Pancreas (tissue), 10 donors: ENCODE measurements at regions not wholly inside any gene's neighbourhood (a gene's known extent, or its start where the extent isn't known, plus 50 kb on each side); places are given as distances from the start of the nearest gene placed in this dataset.

Source experiments
- ATAC-seq, 4 donors: fragments of 200-7000 bp; cut with Tn5 transposase; one replicate each; pipeline versions ENCODE4 v1.8.0 to v1.9.1; 2020; ENCODE audit warnings: mild to moderate bottlenecking in 4 of 4, moderate library complexity in 4 of 4
- DNase-seq, 6 donors: peaks; one replicate each; pipeline ENCODE4 v3.0.0-alpha.2; 2020
- FAIRE-seq: peaks from 2 replicates; lab custom pipeline; 2012; peaks lifted over from hg19 to GRCh38; lab: Jason Lieb, UNC
- H3K27ac ChIP-seq, 4 donors: fragments of 200-600 bp; sonication (generic); 1 replicate in 3 of 4; 2 replicates in 1 of 4; pipeline versions ENCODE4 v1.5.0 to v1.8.0; 2020
- H3K27me3 ChIP-seq, 4 donors: fragments of 200-600 bp; one replicate each; pipeline ENCODE4 v1.8.0; 2021
- H3K36me3 ChIP-seq, 3 donors: fragments of 200-600 bp; sonication (generic) in 1 of 3; one replicate each; pipeline versions ENCODE4 v1.5.0 to v1.8.0; 2020 to 2021
- H3K4me1 ChIP-seq, 3 donors: fragments of 200-600 bp; one replicate each; pipeline ENCODE4 v1.8.0; 2021
- H3K4me3 ChIP-seq, 4 donors: fragments of 200-600 bp; sonication (generic) in 2 of 4; one replicate each; pipeline versions ENCODE4 v1.5.0 to v1.8.0; 2020 to 2021
- H3K9me3 ChIP-seq, 4 donors: fragments of 200-600 bp; one replicate each; pipeline ENCODE4 v1.8.0; 2021
- CTCF ChIP-seq, 4 donors: fragments of 200-600 bp; sonication (generic) in 3 of 4; IDR thresholded peaks; one replicate each; pipeline versions ENCODE4 v1.5.0 to v1.8.0; 2021; ENCODE audit warnings: antibody characterized with exemption in 4 of 4
- WGBS, 2 donors: extraction: QIAGEN DNeasy Blood & Tissue Kit; methylation state at CpG; one replicate each; pipeline ENCODE4 v1.1.7; 2013; 5-methylcytosine and 5-hydroxymethylcytosine counted together
- intact Hi-C, 3 donors: fragments of 100-400 bp; cut with DNase I; formaldehyde crosslinking; loops; one replicate each; pipeline versions ENCODE4 v1.11.1 to v1.14.2; 2022
- donor health status: healthy with polysubstance abuse.
- donor health status: DM: no; HTN: no; CAD: no; lungs with moderate emphysema.
- donor health status: DM: no; HTN: no; CAD: no.
- donor health status: control.
- donor health status: control.
- donor health status: Bipolar disorder and iron deficiency.
- donor health status: DM: yes; HTN: yes; CAD: no.
- donor health status: DM: no; HTN: no; CAD: no.
- donor health status: DM: no; HTN: no; CAD: no.
- donor health status: DM: yes; HTN: yes; CAD: no.

- no peak for ATAC-seq
- FAIRE-seq, result peak; percentile 26
- Histone ChIP-seq H3K9me3 (no peaks in the 10 kb centered on the region), H3K4me3 (no peak overlapping the region), H3K27me3 (peaks cover 2 to 12% (median 3%) of the 10 kb centered on the region in 4 donors), H3K27ac (no peak overlapping the region), H3K36me3 (no peaks in the 10 kb centered on the region), H3K4me1 (no peaks in the 10 kb centered on the region)
- intact Hi-C loops, result no loop called here
- 35 to 42% methylated on average over 4 of the region's 4 CpGs for WGBS, 2 donors
- no peak for TF ChIP-seq CTCF (IDR thresholded peaks at IDR 0.05)
- DNase-seq, result no peak
Measured at GRCh38 chr5:128881502-128882018, 83.7 kb upstream of the SLC27A6 start.

GRCh38 chr5:128885649-128886255 lies 79.5 kb upstream of the SLC27A6 start:
- no peak for FAIRE-seq
- no peaks in the 10 kb centered on the region for H3K9me3 ChIP-seq
- H3K4me3 ChIP-seq, result no peak overlapping the region
- no peaks in the 10 kb centered on the region for H3K4me1 ChIP-seq
- TF ChIP-seq CTCF (IDR thresholded peaks at IDR 0.05), result no peak
- no peak for ATAC-seq
- no peak for DNase-seq
- no peaks in the 10 kb centered on the region for H3K36me3 ChIP-seq
- H3K27me3 ChIP-seq, result peaks cover 0 to 5% (median 3%) of the 10 kb centered on the region in 4 donors
- no peak overlapping the region for H3K27ac ChIP-seq
- intact Hi-C loops, result no loop called here

GRCh38 chr5:128895122-128895521 lies 70.2 kb upstream of the SLC27A6 start:
- H3K27me3 ChIP-seq, result no peaks in the 10 kb centered on the region
- FAIRE-seq (no peak), DNase-seq (no peak), ATAC-seq (no peak)
- H3K4me3 ChIP-seq, result no peak overlapping the region
- H3K4me1 ChIP-seq, result no peaks in the 10 kb centered on the region
- H3K36me3 ChIP-seq, result no peaks in the 10 kb centered on the region
- TF ChIP-seq CTCF (IDR thresholded peaks at IDR 0.05), result no peak
- intact Hi-C loops, result no loop called here
- no peaks in the 10 kb centered on the region for H3K9me3 ChIP-seq
- no peak overlapping the region for H3K27ac ChIP-seq

GRCh38 chr5:128896675-128897074 lies 68.6 kb upstream of the SLC27A6 start:
- H3K4me3 ChIP-seq, result no peak overlapping the region
- no peak for TF ChIP-seq CTCF (IDR thresholded peaks at IDR 0.05)
- intact Hi-C loops, result no loop called here
- DNase-seq, result no peak
- H3K9me3 ChIP-seq, result no peaks in the 10 kb centered on the region
- no peak overlapping the region for H3K27ac ChIP-seq
- no peaks in the 10 kb centered on the region for H3K4me1 ChIP-seq
- FAIRE-seq, result no peak
- WGBS, 2 donors, result 87 to 97% methylated on average over 2 of the region's 2 CpGs
- no peaks in the 10 kb centered on the region for H3K27me3 ChIP-seq
- H3K36me3 ChIP-seq, result no peaks in the 10 kb centered on the region
- no peak for ATAC-seq

GRCh38 chr5:128903550-128903949 lies 61.7 kb upstream of the SLC27A6 start:
- no peak for DNase-seq
- intact Hi-C loops, result loop anchor here in 1 of 3 donors (10.0 kb wide), 1 partner anchor 861 kb away; no protein-coding TSS in a partner anchor
- H3K9me3 ChIP-seq, result no peaks in the 10 kb centered on the region
- H3K27me3 ChIP-seq, result no peaks in the 10 kb centered on the region
- whole genome bisulfite sequencing, 2 donors, result 51 to 64% methylated on average over 5 of the region's 5 CpGs
- H3K4me3 ChIP-seq, result no peak overlapping the region
- H3K36me3 ChIP-seq, result no peaks in the 10 kb centered on the region
- no peak for FAIRE-seq
- no peak overlapping the region for H3K27ac ChIP-seq
- H3K4me1 ChIP-seq, result no peaks in the 10 kb centered on the region
- no peak for ATAC-seq
- TF ChIP-seq CTCF (IDR thresholded peaks at IDR 0.05), result no peak
